ENCODE measurements at regions not wholly inside any gene's neighbourhood (a gene's known extent, or its start where the extent isn't known, plus 50 kb on each side); places are given as distances from the start of the nearest gene placed in this dataset.

GRCh38 chr16:52708476-52708875 is 161.5 kb upstream of the TOX3 start:
- FAIRE-seq (no peak), DNase-seq (ENCODE audit: low read depth, low spot score) (no peak)
- H3K79me2 ChIP-seq (ENCODE audit: control insufficient read depth, insufficient read depth, low read length): no peaks in the 10 kb centered on the region
- no peaks in the 10 kb centered on the region for H3K4me1 ChIP-seq (ENCODE audit: control insufficient read depth, extremely low read depth, insufficient read depth, low read length)
- no peaks in the 10 kb centered on the region for H3K27me3 ChIP-seq (ENCODE audit: control insufficient read depth, extremely low read depth, insufficient read depth, low read length)
- no peaks in the 10 kb centered on the region for H3K36me3 ChIP-seq (ENCODE audit: control insufficient read depth in 2 of 2, extremely low read depth in 1 of 2, insufficient read depth in 2 of 2, low read length in 2 of 2)
- H3K4me3 ChIP-seq (ENCODE audit: control insufficient read depth in 2 of 3, extremely low read depth in 1 of 3, insufficient read depth in 2 of 3, low read depth in 1 of 3, low read length in 3 of 3): no peak overlapping the region
- H4K20me1 ChIP-seq (ENCODE audit: control insufficient read depth, extremely low read depth, insufficient read depth, low read length): no peaks in the 10 kb centered on the region
- dilution Hi-C loops (cut with MboI; ENCODE audit: extremely low pct_ligation_motif_present, low sequenced_read_pairs): no loop called here
- H2AFZ ChIP-seq (ENCODE audit: control insufficient read depth, low read length): no peak overlapping the region
- no peak for TF ChIP-seq CTCF (optimal IDR thresholded peaks at IDR 0.05 in 1 of 3, IDR thresholded peaks at IDR 0.05 in 1 of 3, conservative IDR thresholded peaks at IDR 0.05 in 1 of 3; ENCODE audit: extremely low read depth in 1 of 3, insufficient read depth in 2 of 3, low read length in 3 of 3)
- TF ChIP-seq EZH2 (IDR thresholded peaks at IDR 0.05; ENCODE audit: low read length): no peak
- H3K9me3 ChIP-seq (ENCODE audit: control insufficient read depth, low read depth, low read length): no peaks in the 10 kb centered on the region
- H3K9me1 ChIP-seq (ENCODE audit: control insufficient read depth, extremely low read depth, insufficient read depth, low read length): no peaks in the 10 kb centered on the region
- H3K4me2 ChIP-seq (ENCODE audit: control insufficient read depth, extremely low read depth, insufficient read depth, low read depth, low read length): no peak overlapping the region
- no peak overlapping the region for H3K9ac ChIP-seq (ENCODE audit: control insufficient read depth, extremely low read depth, insufficient read depth, low read length)
- H3K27ac ChIP-seq (ENCODE audit: control insufficient read depth, insufficient read depth, low read length): no peak overlapping the region

GRCh38 chr16:52707676-52708337 is 160.9 kb upstream of the TOX3 start:
- H3K4me2 ChIP-seq (ENCODE audit: control insufficient read depth, extremely low read depth, insufficient read depth, low read depth, low read length): no peak overlapping the region
- no peak for FAIRE-seq

More at GRCh38 chr16:52707676-52708337, 160.9 kb upstream of the TOX3 start:
- TF ChIP-seq CTCF (optimal IDR thresholded peaks at IDR 0.05 in 1 of 3, IDR thresholded peaks at IDR 0.05 in 1 of 3, conservative IDR thresholded peaks at IDR 0.05 in 1 of 3; ENCODE audit: extremely low read depth in 1 of 3, insufficient read depth in 2 of 3, low read length in 3 of 3): no peak
- TF ChIP-seq EZH2 (IDR thresholded peaks at IDR 0.05; ENCODE audit: low read length): no peak
- no peaks in the 10 kb centered on the region for H3K4me1 ChIP-seq (ENCODE audit: control insufficient read depth, extremely low read depth, insufficient read depth, low read length)
- no peaks in the 10 kb centered on the region for H3K79me2 ChIP-seq (ENCODE audit: control insufficient read depth, insufficient read depth, low read length)
- no peak overlapping the region for H3K9ac ChIP-seq (ENCODE audit: control insufficient read depth, extremely low read depth, insufficient read depth, low read length)
- no peaks in the 10 kb centered on the region for H4K20me1 ChIP-seq (ENCODE audit: control insufficient read depth, extremely low read depth, insufficient read depth, low read length)
- no peak overlapping the region for H3K27ac ChIP-seq (ENCODE audit: control insufficient read depth, insufficient read depth, low read length)
- no peaks in the 10 kb centered on the region for H3K27me3 ChIP-seq (ENCODE audit: control insufficient read depth, extremely low read depth, insufficient read depth, low read length)
- H3K9me3 ChIP-seq (ENCODE audit: control insufficient read depth, low read depth, low read length): no peaks in the 10 kb centered on the region
- DNase-seq (ENCODE audit: low read depth, low spot score): no peak
- H3K9me1 ChIP-seq (ENCODE audit: control insufficient read depth, extremely low read depth, insufficient read depth, low read length): no peaks in the 10 kb centered on the region
- H2AFZ ChIP-seq (ENCODE audit: control insufficient read depth, low read length): no peak overlapping the region
- dilution Hi-C loops (cut with MboI; ENCODE audit: extremely low pct_ligation_motif_present, low sequenced_read_pairs): no loop called here
- no peaks in the 10 kb centered on the region for H3K36me3 ChIP-seq (ENCODE audit: control insufficient read depth in 2 of 2, extremely low read depth in 1 of 2, insufficient read depth in 2 of 2, low read length in 2 of 2)
- H3K4me3 ChIP-seq (ENCODE audit: control insufficient read depth in 2 of 3, extremely low read depth in 1 of 3, insufficient read depth in 2 of 3, low read depth in 1 of 3, low read length in 3 of 3): no peak overlapping the region

Data from keratinocyte (primary cell).